K562 (cell line): ENCODE measurements at regions not wholly inside any gene's neighbourhood (a gene's known extent, or its start where the extent isn't known, plus 50 kb on each side); places are given as distances from the start of the nearest gene placed in this dataset.

ENCODE experiments used
- HMGXB4 ChIP-seq: sonication (generic); formaldehyde crosslinking; IDR thresholded peaks from 2 replicates; pipeline ENCODE4 v1.8.1; 2023; ENCODE audit warnings: mild to moderate bottlenecking, missing genetic modification reagents
- MGA ChIP-seq: fragments of 450-650 bp; IDR thresholded peaks from 2 replicates; pipeline ENCODE4 v1.6.1; 2016; ENCODE audit warnings: mild to moderate bottlenecking, moderate library complexity

GRCh38 chr9:89896806-89897340, 292.1 kb downstream of the GADD45G start (continued):
- TF ChIP-seq HMGXB4 (CRISPR knock-in tag) (no peak), MGA (no peak)
